Posterior vena cava (tissue), 2 donors: ENCODE measurements at regions not wholly inside any gene's neighbourhood (a gene's known extent, or its start where the extent isn't known, plus 50 kb on each side); places are given as distances from the start of the nearest gene placed in this dataset.
"Not testable (repeated sequence)": the region's sequence is repeated elsewhere in the genome, so short reads cannot be mapped to it uniquely, and the experiment has no call there.

Source experiments
- DNase-seq: peaks from one replicate; pipeline ENCODE4 v3.0.0-alpha.2; 2020; ENCODE audit warnings: low spot score
- intact Hi-C, 2 donors: fragments of 100-400 bp; cut with DNase I; formaldehyde crosslinking; loops; one replicate each; pipeline versions ENCODE4 v1.14.1 to v1.14.2; 2022 to 2023
- donor health status: DM: yes; HTN: yes; CAD: no.
- donor health status: DM: yes; HTN: yes; CAD: no.

GRCh38 chr1:96552451-96552850 is 169.1 kb upstream of the PTBP2 start:
- intact Hi-C loops = no loop called here
- no peak for DNase-seq

DNA sequence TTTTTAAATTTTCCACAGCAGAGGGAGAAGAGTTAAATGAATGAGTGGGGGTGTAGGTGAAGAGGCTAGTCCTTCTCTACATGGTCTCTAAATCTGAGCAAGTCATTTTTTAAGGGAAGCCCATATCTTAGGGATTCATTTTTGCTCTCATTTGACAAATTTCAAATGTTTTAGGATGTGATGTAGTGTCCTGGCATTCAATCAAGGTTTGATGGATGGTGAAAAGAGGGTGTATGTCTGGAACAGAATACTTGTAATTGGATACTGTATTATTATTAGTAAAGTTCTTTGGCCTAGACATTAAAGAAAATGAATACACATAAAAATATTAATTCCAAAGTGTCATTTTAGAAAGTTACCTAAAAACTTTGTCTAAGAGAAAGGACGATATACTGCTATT is 167.8 kb upstream of the PTBP2 start:
- intact Hi-C loops = no loop called here
- no peak for DNase-seq

DNA sequence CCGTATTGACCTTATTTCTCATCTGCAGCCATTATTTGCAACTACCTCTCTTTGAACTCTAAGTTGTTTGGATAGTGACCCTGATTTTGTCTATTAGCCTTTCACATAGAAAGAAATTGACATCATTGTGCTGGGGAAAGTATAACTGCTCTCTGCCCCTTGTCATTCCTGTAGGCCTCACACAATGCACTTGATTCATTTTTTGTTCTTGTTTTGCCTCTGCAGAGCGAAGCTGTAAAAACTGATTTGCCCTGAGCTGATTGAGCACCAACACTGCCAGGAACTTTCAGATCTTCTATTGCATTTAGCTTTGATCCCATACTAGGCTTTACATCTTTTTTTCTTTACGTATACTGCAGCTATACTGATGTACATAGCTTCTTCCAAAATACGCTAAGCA is 167.2 kb upstream of the PTBP2 start:
- no peak for DNase-seq

GRCh38 chr1:96557336-96557735 is 164.2 kb upstream of the PTBP2 start:
- intact Hi-C loops = no loop called here
- no peak for DNase-seq

More for the DNA sequence above, 167.2 kb upstream of the PTBP2 start:
- intact Hi-C loops = no loop called here

DNA sequence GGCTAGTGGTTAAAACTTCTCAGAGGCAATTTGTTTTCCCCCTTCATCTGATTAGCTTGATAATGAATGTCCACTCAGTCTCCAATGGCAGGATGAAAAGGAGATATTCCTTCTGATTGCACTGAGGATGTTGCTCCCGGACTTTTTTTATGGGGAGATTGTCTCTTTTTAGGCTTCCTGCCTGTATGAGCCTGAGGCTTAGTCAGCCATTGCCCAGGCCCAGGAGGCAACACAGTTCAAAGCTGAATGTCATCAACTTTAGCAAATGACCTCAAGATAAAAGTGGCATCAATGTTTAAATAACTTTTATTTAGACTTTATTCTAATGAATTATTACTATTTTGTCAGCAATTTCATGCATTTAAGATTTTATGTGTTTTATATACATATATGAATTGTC is 162.9 kb upstream of the PTBP2 start:
- no peak for DNase-seq
- intact Hi-C loops = no loop called here

GRCh38 chr1:96559181-96559580 is 162.4 kb upstream of the PTBP2 start:
- DNase-seq = no peak

GRCh38 chr1:96559707-96560596 is 161.6 kb upstream of the PTBP2 start:
- DNase-seq = no peak
- intact Hi-C loops = no loop called here

More at GRCh38 chr1:96559181-96559580, 162.4 kb upstream of the PTBP2 start:
- intact Hi-C loops = no loop called here

DNA sequence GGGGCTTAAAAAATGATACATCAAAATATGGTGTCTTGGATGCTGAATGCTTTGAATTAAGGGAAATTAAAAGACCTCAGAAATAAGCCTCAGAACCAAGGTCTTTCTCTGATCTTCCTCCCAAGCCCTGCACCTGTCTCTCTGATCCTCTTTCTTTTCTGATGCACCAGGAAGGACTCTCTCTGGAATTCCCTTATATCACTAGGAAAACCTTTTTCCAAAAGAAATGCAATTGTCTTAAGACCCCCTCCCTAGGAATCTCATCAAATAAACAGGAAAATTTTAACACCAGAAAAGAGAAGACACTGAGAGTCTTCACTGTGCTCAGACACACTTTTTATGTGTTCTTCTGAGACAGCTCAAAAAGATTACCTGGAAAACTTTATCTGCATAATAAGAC is 159.5 kb upstream of the PTBP2 start:
- intact Hi-C loops = no loop called here
- no peak for DNase-seq

DNA sequence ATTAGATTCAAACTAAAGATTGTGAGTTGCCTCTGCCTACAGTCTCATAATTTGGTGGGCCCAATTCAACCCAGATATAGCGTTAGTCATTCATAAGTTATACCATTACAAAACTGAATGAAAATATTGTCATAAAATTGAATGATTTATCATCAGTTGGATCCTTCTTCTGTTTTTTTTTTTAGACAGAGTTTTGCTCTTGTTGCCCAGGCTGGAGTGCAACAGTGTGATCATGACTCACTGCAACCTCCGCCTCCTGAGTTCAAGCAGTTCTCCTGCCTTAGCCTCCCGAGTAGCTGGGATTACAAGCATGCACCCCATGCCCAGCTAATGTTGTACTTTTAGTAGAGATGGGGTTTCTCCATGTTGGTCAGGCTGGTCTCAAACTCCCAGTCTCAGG is 157.2 kb upstream of the PTBP2 start:
- DNase-seq, intact Hi-C loops: not testable (repeated sequence)

- intact Hi-C loops = no loop called here
- no peak for DNase-seq
These were observed 156.0 kb upstream of the PTBP2 start for GRCh38 chr1:96565546-96565945.

- intact Hi-C loops = no loop called here
- DNase-seq = no peak
These were observed 152.9 kb upstream of the PTBP2 start for GRCh38 chr1:96568639-96569038.

DNA sequence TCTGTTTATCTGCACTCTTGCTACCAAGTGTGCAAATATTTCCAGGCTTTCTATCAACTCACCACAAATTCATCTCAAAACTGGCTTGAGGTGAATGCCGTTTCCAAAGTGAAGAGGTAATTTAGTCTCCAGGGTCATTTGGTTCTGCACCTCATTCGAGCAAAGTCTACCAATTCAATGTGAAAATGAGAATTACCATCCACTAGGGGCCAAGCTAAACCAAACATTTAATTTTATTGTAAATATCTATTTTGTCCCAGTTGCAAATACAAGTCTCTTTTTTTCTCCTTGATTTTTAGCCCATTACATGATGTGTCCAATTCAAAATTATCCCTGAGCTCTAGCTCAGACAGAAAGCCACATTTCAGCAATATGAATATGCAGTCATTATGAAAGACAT is 152.3 kb upstream of the PTBP2 start:
- DNase-seq = no peak
- intact Hi-C loops = no loop called here

DNA sequence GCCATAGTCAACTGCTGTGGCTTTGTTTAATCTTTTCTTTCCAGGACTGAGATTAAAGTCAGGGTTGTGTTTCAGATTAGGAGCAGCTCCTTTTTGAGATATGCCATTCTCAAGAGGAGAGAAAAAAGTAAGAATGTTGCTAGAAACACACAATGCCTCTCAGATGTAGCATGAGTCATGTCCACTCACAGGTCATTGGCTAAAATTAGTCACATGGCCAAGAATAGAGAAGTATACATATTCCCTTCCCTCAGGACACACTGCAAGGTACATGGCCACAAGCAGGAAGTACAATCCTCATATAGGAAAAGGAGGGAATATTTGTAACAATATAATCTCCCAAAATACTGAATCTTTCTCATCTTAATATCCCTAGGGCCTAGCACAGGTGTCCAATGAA is 141.9 kb upstream of the PTBP2 start:
- DNase-seq = no peak
- intact Hi-C loops = no loop called here

GRCh38 chr1:96580920-96581319 is 140.7 kb upstream of the PTBP2 start:
- intact Hi-C loops = no loop called here
- no peak for DNase-seq

GRCh38 chr1:96581772-96582171 is 139.8 kb upstream of the PTBP2 start:
- DNase-seq = no peak
- intact Hi-C loops = no loop called here

DNA sequence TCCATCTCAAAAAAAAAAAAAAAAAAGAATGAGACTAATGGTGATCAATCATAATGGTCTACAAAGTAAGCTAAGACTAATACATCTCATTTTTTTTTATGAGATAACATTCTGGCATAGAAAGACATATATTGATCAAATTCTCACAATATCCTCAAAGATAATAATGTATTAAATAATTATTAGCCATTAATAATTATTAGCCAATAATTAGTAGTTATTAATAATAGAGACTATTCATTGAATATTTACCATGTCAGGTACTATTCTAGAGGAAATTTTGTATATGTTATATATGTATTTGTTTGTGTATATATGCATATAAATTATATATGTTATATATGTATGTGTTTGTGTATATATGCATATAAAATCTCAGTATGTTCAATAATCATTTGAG is 137.7 kb upstream of the PTBP2 start:
- intact Hi-C loops = no loop called here
- no peak for DNase-seq

GRCh38 chr1:96587222-96587621 is 134.4 kb upstream of the PTBP2 start:
- intact Hi-C loops = no loop called here

GRCh38 chr1:96588416-96588995 is 133.1 kb upstream of the PTBP2 start:
- intact Hi-C loops = no loop called here
- no peak for DNase-seq

More at GRCh38 chr1:96587222-96587621, 134.4 kb upstream of the PTBP2 start:
- no peak for DNase-seq

GRCh38 chr1:96595530-96595929 is 126.1 kb upstream of the PTBP2 start:
- DNase-seq = not testable (repeated sequence)
- intact Hi-C loops = loop anchor here in 1 of 2 donors (5.0 kb wide), 1 partner anchor 48 kb away; no protein-coding TSS in a partner anchor

GRCh38 chr1:96596226-96596922 is 125.2 kb upstream of the PTBP2 start:
- no peak for DNase-seq
- intact Hi-C loops = loop anchor here in 1 of 2 donors (5.0 kb wide), 1 partner anchor 49 kb away; no protein-coding TSS in a partner anchor
